CD4-positive, alpha-beta T cell treated with Interleukin-12 subunit alpha and Interleukin-12 subunit beta, for 1 hour (primary cell): ENCODE measurements at regions not wholly inside any gene's neighbourhood (a gene's known extent, or its start where the extent isn't known, plus 50 kb on each side); places are given as distances from the start of the nearest gene placed in this dataset.
"Not testable (repeated sequence)": the region's sequence is repeated elsewhere in the genome, so short reads cannot be mapped to it uniquely, and the experiment has no call there.

Source experiments
- DNase-seq: peaks from one replicate; pipeline ENCODE4 v3.0.0-alpha.2; 2020

GRCh38 chr10:85045046-85045445 is 716.7 kb downstream of the CCSER2 start:
- DNase-seq = no peak

- no peak for DNase-seq
Observed at GRCh38 chr10:85047170-85047834, 718.9 kb downstream of the CCSER2 start.

- no peak for DNase-seq
Observed at GRCh38 chr10:85047979-85048378, 719.6 kb downstream of the CCSER2 start.

- no peak for DNase-seq
Observed at GRCh38 chr10:85048644-85049043, 720.3 kb downstream of the CCSER2 start.

GRCh38 chr10:85060944-85061343 is 732.6 kb downstream of the CCSER2 start:
- no peak for DNase-seq

GRCh38 chr10:85061401-85061800 is 733.0 kb downstream of the CCSER2 start:
- DNase-seq = no peak

GRCh38 chr10:85067955-85068354 is 739.6 kb downstream of the CCSER2 start:
- no peak for DNase-seq

- no peak for DNase-seq
Observed at GRCh38 chr10:85080934-85081333, 752.5 kb downstream of the CCSER2 start.

GRCh38 chr10:85098835-85099521 is 770.6 kb downstream of the CCSER2 start:
- no peak for DNase-seq

- no peak for DNase-seq
Observed at GRCh38 chr10:85100495-85100894, 772.1 kb downstream of the CCSER2 start.

GRCh38 chr10:85105614-85106255 is 777.3 kb downstream of the CCSER2 start:
- DNase-seq = no peak

- DNase-seq = no peak
Observed at GRCh38 chr10:85111271-85111670, 782.9 kb downstream of the CCSER2 start.

- DNase-seq = no peak
Observed at GRCh38 chr10:85124603-85125051, 796.2 kb downstream of the CCSER2 start.

- no peak for DNase-seq
Observed at GRCh38 chr10:85137253-85137652, 808.9 kb downstream of the CCSER2 start.

- no peak for DNase-seq
Observed at GRCh38 chr10:85138046-85138445, 809.7 kb downstream of the CCSER2 start.

GRCh38 chr10:85139124-85139523 is 810.7 kb downstream of the CCSER2 start:
- no peak for DNase-seq

- DNase-seq = not testable (repeated sequence)
Observed at GRCh38 chr10:85141520-85141919, 813.1 kb downstream of the CCSER2 start.

- DNase-seq = no peak
Observed at GRCh38 chr10:85145966-85146365, 817.6 kb downstream of the CCSER2 start.

- DNase-seq = no peak
Observed at GRCh38 chr10:85147346-85148250, 819.2 kb downstream of the CCSER2 start.

GRCh38 chr10:85148693-85149640 is 820.6 kb downstream of the CCSER2 start:
- no peak for DNase-seq

GRCh38 chr10:85149766-85150165 is 821.4 kb downstream of the CCSER2 start:
- DNase-seq = no peak

GRCh38 chr10:85151506-85151905 is 823.1 kb downstream of the CCSER2 start:
- DNase-seq = no peak
